Osteoblast (primary cell): ENCODE measurements at regions not wholly inside any gene's neighbourhood (a gene's known extent, or its start where the extent isn't known, plus 50 kb on each side); places are given as distances from the start of the nearest gene placed in this dataset. TPM values are rescaled to one million over a fixed set of nuclear protein-coding genes. Genes with fewer than 3 reads are reported as not detected.

Experiments
- DNase-seq: peaks from one replicate; pipeline ENCODE4 v3.0.0; 2011; ENCODE audit warnings: low spot score, mixed read lengths; ENCODE audit not compliant: insufficient read length; ENCODE audit errors: missing footprints
- H2AFZ ChIP-seq: 2 replicates; pipeline ENCODE4 v1.6.0; 2011; ENCODE audit warnings: mild to moderate bottlenecking, low read length
- H3K27ac ChIP-seq: 2 replicates; pipeline ENCODE4 v1.5.1; 2011; ENCODE audit warnings: mild to moderate bottlenecking, low read depth, low read length, moderate library complexity
- H3K27me3 ChIP-seq: 2 replicates; pipeline ENCODE4 v1.6.0; 2012; ENCODE audit warnings: mild to moderate bottlenecking, control low read depth, inconsistent platforms, low read length, moderate library complexity; ENCODE audit not compliant: insufficient read depth
- H3K36me3 ChIP-seq: 2 replicates; pipeline ENCODE4 v1.5.1; 2011; ENCODE audit warnings: mild to moderate bottlenecking, low read length, control low read depth, moderate library complexity; ENCODE audit not compliant: insufficient read depth
- H3K4me1 ChIP-seq: 2 replicates; pipeline ENCODE4 v1.5.1; 2011; ENCODE audit warnings: mild to moderate bottlenecking, low read length, control low read depth, moderate library complexity; ENCODE audit not compliant: insufficient read depth
- H3K4me2 ChIP-seq: 2 replicates; pipeline ENCODE4 v1.6.0; 2011; ENCODE audit warnings: mild to moderate bottlenecking, low read length; ENCODE audit not compliant: insufficient read depth
- H3K4me3 ChIP-seq: fragments of 200-600 bp; sonication (generic); 3 replicates; pipeline ENCODE4 v1.5.1; 2012; ENCODE audit warnings: mild to moderate bottlenecking, low read length, inconsistent platforms; ENCODE audit not compliant: insufficient read depth
- H3K79me2 ChIP-seq: 2 replicates; pipeline ENCODE4 v1.6.0; 2012; ENCODE audit warnings: mild to moderate bottlenecking, low read length, control low read depth, inconsistent platforms; ENCODE audit not compliant: insufficient read depth
- H3K9me3 ChIP-seq: 2 replicates; pipeline ENCODE4 v1.5.1; 2011; ENCODE audit warnings: low read depth, low read length, control low read depth
- H4K20me1 ChIP-seq: 2 replicates; pipeline ENCODE4 v1.6.0; 2012; ENCODE audit warnings: mild to moderate bottlenecking, low read length, control low read depth; ENCODE audit not compliant: insufficient read depth
- CTCF ChIP-seq: IDR thresholded peaks from 2 replicates; pipeline ENCODE4 v1.5.1; 2011; ENCODE audit warnings: mild to moderate bottlenecking, low read depth, low read length, moderate library complexity; ENCODE audit errors: extremely low read depth
- small RNA-seq: library from RNA; depleted of rRNA; stranded (forward); fragments of <200 nt; gene quantifications from one replicate; pipeline ENCODE3, GENCODE V24; 2012

- Histone ChIP-seq H3K9me3 (no peaks in the 10 kb centered on the region), H2AFZ (no peak overlapping the region), H3K4me1 (no peaks in the 10 kb centered on the region), H3K36me3 (no peaks in the 10 kb centered on the region), H3K27me3 (no peaks in the 10 kb centered on the region), H4K20me1 (no peaks in the 10 kb centered on the region), H3K4me3 (no peak overlapping the region), H3K79me2 (no peaks in the 10 kb centered on the region), H3K27ac (no peak overlapping the region), H3K4me2 (no peak overlapping the region)
- no peak for TF ChIP-seq CTCF
- no peak for DNase-seq
Measured at GRCh38 chr18:52289392-52289791, 50.6 kb upstream of the DCC start.

Small RNA genes in the stretch of these regions (small RNA-seq; reads per million reads assigned to genes)
- not detected for gene RNU1-46P
